Epidermal melanocyte (primary cell): ENCODE measurements at regions not wholly inside any gene's neighbourhood (a gene's known extent, or its start where the extent isn't known, plus 50 kb on each side); places are given as distances from the start of the nearest gene placed in this dataset.

ENCODE experiments used
- DNase-seq: peaks from one replicate; pipeline ENCODE4 v3.0.0; 2011; ENCODE audit warnings: low spot score; ENCODE audit not compliant: insufficient read length

- DNase-seq = no peak
Measured at GRCh38 chr18:6648581-6648980, 80.9 kb upstream of the ARHGAP28 start.

- DNase-seq = no peak
Measured at GRCh38 chr18:6649421-6650126, 79.9 kb upstream of the ARHGAP28 start.

GRCh38 chr18:6650127-6650507 is 79.4 kb upstream of the ARHGAP28 start:
- DNase-seq = no peak

GRCh38 chr18:6650747-6651146 is 78.8 kb upstream of the ARHGAP28 start:
- DNase-seq = no peak

- DNase-seq = no peak
Measured at GRCh38 chr18:6652098-6652497, 77.4 kb upstream of the ARHGAP28 start.

GRCh38 chr18:6653880-6654279 is 75.6 kb upstream of the ARHGAP28 start:
- DNase-seq = no peak

GRCh38 chr18:6659963-6660725 is 69.4 kb upstream of the ARHGAP28 start:
- DNase-seq = no peak

GRCh38 chr18:6661692-6662415 is 67.7 kb upstream of the ARHGAP28 start:
- no peak for DNase-seq

GRCh38 chr18:6666012-6666685 is 63.4 kb upstream of the ARHGAP28 start:
- DNase-seq = no peak

- no peak for DNase-seq
Measured at GRCh38 chr18:6668836-6669235, 60.7 kb upstream of the ARHGAP28 start.

GRCh38 chr18:6672821-6673308 is 56.7 kb upstream of the ARHGAP28 start:
- no peak for DNase-seq

- no peak for DNase-seq
Measured at GRCh38 chr18:6677086-6677485, 52.4 kb upstream of the ARHGAP28 start.

- no peak for DNase-seq
Measured at GRCh38 chr18:6679201-6679600, 50.3 kb upstream of the ARHGAP28 start.
